Breast epithelium (tissue), 3 donors: ENCODE measurements at regions not wholly inside any gene's neighbourhood (a gene's known extent, or its start where the extent isn't known, plus 50 kb on each side); places are given as distances from the start of the nearest gene placed in this dataset.

Source experiments
- POLR2A ChIP-seq: fragments of 450-650 bp; IDR thresholded peaks from one replicate; pipeline ENCODE4 v1.6.1; 2016; ENCODE audit warnings: antibody characterized with exemption, mild to moderate bottlenecking, moderate library complexity
- POLR2AphosphoS5 ChIP-seq, 3 donors: sonication (generic); formaldehyde crosslinking; IDR thresholded peaks; one replicate each; pipeline ENCODE4 v1.6.1; 2017; ENCODE audit warnings: antibody characterized with exemption in 3 of 3
- TF ChIP-seq, protein P1 (sequence below), 3 donors: fragments of 450-650 bp; IDR thresholded peaks; one replicate each; pipeline ENCODE4 v1.5.1; 2016 to 2017; ENCODE audit warnings: antibody characterized with exemption in 3 of 3, mild to moderate bottlenecking in 3 of 3, moderate library complexity in 3 of 3

DNA sequence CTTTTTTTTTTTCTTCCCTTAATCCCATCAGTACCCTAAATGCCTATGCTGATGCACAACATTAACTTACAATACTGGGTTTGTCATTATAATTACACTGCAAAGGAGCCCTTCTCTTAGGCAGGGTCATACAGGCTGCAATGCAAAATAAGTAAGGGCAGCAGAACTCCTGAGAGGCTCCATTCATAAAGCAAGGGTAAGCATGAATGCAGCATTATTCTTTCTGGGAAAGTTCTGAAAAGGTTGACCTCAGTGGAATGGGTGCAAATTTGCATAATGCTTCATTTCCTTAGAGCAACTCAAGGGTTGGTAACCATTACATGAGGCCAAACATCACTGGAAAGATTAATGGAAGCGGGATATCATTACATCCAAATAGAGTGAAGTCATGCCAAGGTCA lies 789.2 kb downstream of the KLHL13 start:
- TF ChIP-seq, protein P1, sequence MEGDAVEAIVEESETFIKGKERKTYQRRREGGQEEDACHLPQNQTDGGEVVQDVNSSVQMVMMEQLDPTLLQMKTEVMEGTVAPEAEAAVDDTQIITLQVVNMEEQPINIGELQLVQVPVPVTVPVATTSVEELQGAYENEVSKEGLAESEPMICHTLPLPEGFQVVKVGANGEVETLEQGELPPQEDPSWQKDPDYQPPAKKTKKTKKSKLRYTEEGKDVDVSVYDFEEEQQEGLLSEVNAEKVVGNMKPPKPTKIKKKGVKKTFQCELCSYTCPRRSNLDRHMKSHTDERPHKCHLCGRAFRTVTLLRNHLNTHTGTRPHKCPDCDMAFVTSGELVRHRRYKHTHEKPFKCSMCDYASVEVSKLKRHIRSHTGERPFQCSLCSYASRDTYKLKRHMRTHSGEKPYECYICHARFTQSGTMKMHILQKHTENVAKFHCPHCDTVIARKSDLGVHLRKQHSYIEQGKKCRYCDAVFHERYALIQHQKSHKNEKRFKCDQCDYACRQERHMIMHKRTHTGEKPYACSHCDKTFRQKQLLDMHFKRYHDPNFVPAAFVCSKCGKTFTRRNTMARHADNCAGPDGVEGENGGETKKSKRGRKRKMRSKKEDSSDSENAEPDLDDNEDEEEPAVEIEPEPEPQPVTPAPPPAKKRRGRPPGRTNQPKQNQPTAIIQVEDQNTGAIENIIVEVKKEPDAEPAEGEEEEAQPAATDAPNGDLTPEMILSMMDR (IDR thresholded peaks at IDR 0.05): no peak
- TF ChIP-seq POLR2A (no peak), POLR2AphosphoS5 (IDR thresholded peaks at IDR 0.05) (no peak)
